SK-N-SH (cell line): ENCODE measurements at regions not wholly inside any gene's neighbourhood (a gene's known extent, or its start where the extent isn't known, plus 50 kb on each side); places are given as distances from the start of the nearest gene placed in this dataset.

ENCODE experiments used
- CTCF ChIP-seq: fragments of 200-600 bp; sonication (generic); IDR thresholded peaks from 2 replicates; pipeline ENCODE4 v1.6.1; 2017; ENCODE audit warnings: antibody characterized with exemption, mild to moderate bottlenecking, moderate library complexity
- EP300 ChIP-seq, 2 experiments: IDR thresholded peaks; 2 replicates each; pipeline versions ENCODE4 v1.4.0 to v1.6.1; 2012; ENCODE audit warnings: borderline replicate concordance in 1 of 2, low read depth in 1 of 2, low read length in 1 of 2
- GABPA ChIP-seq: IDR thresholded peaks from 2 replicates; pipeline ENCODE4 v1.4.0; 2012; ENCODE audit warnings: low read depth, mild to moderate bottlenecking
- IRF3 ChIP-seq: fragments of 150-350 bp; IDR thresholded peaks from 2 replicates; pipeline ENCODE4 v1.6.1; 2016; ENCODE audit warnings: mild to moderate bottlenecking, low read depth, low read length
- POLR2AphosphoS5 ChIP-seq: IDR thresholded peaks from 2 replicates; pipeline ENCODE4 v1.6.1; 2012; ENCODE audit warnings: low read depth, low read length
- RXRA ChIP-seq: IDR thresholded peaks from 2 replicates; pipeline ENCODE4 v1.4.0; 2012; ENCODE audit warnings: low read depth, mild to moderate bottlenecking, borderline replicate concordance
- TEAD4 ChIP-seq: IDR thresholded peaks from 2 replicates; pipeline ENCODE4 v1.4.0; 2012; ENCODE audit warnings: mild to moderate bottlenecking, borderline replicate concordance; ENCODE audit not compliant: insufficient read depth
- TF ChIP-seq, protein P1 (sequence below): IDR thresholded peaks from 2 replicates; pipeline ENCODE4 v1.4.0; 2012; ENCODE audit warnings: low read depth, borderline replicate concordance
- TF ChIP-seq, protein P2 (sequence below): IDR thresholded peaks from 2 replicates; pipeline ENCODE4 v1.6.1; 2012; ENCODE audit warnings: mild to moderate bottlenecking, low read depth, low read length, moderate library complexity

DNA sequence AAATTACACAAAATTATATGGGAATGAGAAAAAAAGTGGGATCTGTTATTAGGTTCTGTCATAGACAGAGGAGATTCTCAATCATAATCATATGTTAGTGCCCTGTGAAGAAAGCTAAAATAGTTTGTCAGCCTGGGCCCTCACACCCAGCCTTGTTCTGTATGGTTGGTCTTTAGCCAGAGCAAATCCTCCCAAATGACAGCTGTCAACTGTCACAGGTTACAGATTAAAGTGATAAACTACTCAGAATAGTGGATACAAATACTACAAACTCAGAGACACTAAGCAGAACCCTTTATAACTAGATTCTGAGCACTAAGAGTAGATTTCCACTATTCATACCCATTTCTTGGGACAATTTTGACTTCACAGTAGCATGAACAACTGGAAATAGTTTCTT, 405.0 kb upstream of the MEF2C start:
- TF ChIP-seq CTCF (no peak), IRF3 (no peak), EP300 (IDR thresholded peaks at IDR 0.05; ENCODE audit: borderline replicate concordance in 1 of 2, low read depth in 1 of 2, low read length in 1 of 2) (no peak), TEAD4 (no peak), GABPA (no peak), POLR2AphosphoS5 (no peak), RXRA (no peak)
- TF ChIP-seq, protein P1, sequence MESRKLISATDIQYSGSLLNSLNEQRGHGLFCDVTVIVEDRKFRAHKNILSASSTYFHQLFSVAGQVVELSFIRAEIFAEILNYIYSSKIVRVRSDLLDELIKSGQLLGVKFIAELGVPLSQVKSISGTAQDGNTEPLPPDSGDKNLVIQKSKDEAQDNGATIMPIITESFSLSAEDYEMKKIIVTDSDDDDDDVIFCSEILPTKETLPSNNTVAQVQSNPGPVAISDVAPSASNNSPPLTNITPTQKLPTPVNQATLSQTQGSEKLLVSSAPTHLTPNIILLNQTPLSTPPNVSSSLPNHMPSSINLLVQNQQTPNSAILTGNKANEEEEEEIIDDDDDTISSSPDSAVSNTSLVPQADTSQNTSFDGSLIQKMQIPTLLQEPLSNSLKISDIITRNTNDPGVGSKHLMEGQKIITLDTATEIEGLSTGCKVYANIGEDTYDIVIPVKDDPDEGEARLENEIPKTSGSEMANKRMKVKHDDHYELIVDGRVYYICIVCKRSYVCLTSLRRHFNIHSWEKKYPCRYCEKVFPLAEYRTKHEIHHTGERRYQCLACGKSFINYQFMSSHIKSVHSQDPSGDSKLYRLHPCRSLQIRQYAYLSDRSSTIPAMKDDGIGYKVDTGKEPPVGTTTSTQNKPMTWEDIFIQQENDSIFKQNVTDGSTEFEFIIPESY, result no peak
- TF ChIP-seq, protein P2, sequence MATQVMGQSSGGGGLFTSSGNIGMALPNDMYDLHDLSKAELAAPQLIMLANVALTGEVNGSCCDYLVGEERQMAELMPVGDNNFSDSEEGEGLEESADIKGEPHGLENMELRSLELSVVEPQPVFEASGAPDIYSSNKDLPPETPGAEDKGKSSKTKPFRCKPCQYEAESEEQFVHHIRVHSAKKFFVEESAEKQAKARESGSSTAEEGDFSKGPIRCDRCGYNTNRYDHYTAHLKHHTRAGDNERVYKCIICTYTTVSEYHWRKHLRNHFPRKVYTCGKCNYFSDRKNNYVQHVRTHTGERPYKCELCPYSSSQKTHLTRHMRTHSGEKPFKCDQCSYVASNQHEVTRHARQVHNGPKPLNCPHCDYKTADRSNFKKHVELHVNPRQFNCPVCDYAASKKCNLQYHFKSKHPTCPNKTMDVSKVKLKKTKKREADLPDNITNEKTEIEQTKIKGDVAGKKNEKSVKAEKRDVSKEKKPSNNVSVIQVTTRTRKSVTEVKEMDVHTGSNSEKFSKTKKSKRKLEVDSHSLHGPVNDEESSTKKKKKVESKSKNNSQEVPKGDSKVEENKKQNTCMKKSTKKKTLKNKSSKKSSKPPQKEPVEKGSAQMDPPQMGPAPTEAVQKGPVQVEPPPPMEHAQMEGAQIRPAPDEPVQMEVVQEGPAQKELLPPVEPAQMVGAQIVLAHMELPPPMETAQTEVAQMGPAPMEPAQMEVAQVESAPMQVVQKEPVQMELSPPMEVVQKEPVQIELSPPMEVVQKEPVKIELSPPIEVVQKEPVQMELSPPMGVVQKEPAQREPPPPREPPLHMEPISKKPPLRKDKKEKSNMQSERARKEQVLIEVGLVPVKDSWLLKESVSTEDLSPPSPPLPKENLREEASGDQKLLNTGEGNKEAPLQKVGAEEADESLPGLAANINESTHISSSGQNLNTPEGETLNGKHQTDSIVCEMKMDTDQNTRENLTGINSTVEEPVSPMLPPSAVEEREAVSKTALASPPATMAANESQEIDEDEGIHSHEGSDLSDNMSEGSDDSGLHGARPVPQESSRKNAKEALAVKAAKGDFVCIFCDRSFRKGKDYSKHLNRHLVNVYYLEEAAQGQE, result no peak
